ENCODE measurements at regions not wholly inside any gene's neighbourhood (a gene's known extent, or its start where the extent isn't known, plus 50 kb on each side); places are given as distances from the start of the nearest gene placed in this dataset.

GRCh38 chr9:734831-735511 is 106.5 kb upstream of the DMRT1 start:
- Histone ChIP-seq H3K36me3 (no peaks in the 10 kb centered on the region), H3K4me1 (no peaks in the 10 kb centered on the region), H3K27me3 (no peaks in the 10 kb centered on the region), H3K4me3 (ENCODE audit: low read depth, low read length) (no peak overlapping the region), H3K9me3 (no peaks in the 10 kb centered on the region)
- DNase-seq: no peak
- TF ChIP-seq CTCF (IDR thresholded peaks at IDR 0.05; ENCODE audit: low read depth, low read length): no peak

- no peaks in the 10 kb centered on the region for H3K27me3 ChIP-seq
- DNase-seq: no peak
- H3K36me3 ChIP-seq: no peaks in the 10 kb centered on the region
- TF ChIP-seq CTCF (IDR thresholded peaks at IDR 0.05; ENCODE audit: low read depth, low read length): no peak
- H3K9me3 ChIP-seq: no peaks in the 10 kb centered on the region
- no peak overlapping the region for H3K4me3 ChIP-seq (ENCODE audit: low read depth, low read length)
- H3K4me1 ChIP-seq: no peaks in the 10 kb centered on the region
Observed at GRCh38 chr9:737400-738120, 103.9 kb upstream of the DMRT1 start.

- H3K9me3 ChIP-seq: no peaks in the 10 kb centered on the region
- no peak overlapping the region for H3K4me3 ChIP-seq (ENCODE audit: low read depth, low read length)
- H3K36me3 ChIP-seq: no peaks in the 10 kb centered on the region
- DNase-seq: no peak
- H3K27me3 ChIP-seq: no peaks in the 10 kb centered on the region
- no peak for TF ChIP-seq CTCF (IDR thresholded peaks at IDR 0.05; ENCODE audit: low read depth, low read length)
- no peaks in the 10 kb centered on the region for H3K4me1 ChIP-seq
Observed at GRCh38 chr9:738209-738915, 103.1 kb upstream of the DMRT1 start.

- no peak for TF ChIP-seq CTCF (IDR thresholded peaks at IDR 0.05; ENCODE audit: low read depth, low read length)
- no peaks in the 10 kb centered on the region for H3K4me1 ChIP-seq
- DNase-seq: no peak
- H3K27me3 ChIP-seq: no peaks in the 10 kb centered on the region
- H3K4me3 ChIP-seq (ENCODE audit: low read depth, low read length): no peak overlapping the region
- H3K36me3 ChIP-seq: no peaks in the 10 kb centered on the region
- no peaks in the 10 kb centered on the region for H3K9me3 ChIP-seq
Observed at GRCh38 chr9:739362-739761, 102.1 kb upstream of the DMRT1 start.

- H3K27me3 ChIP-seq: no peaks in the 10 kb centered on the region
- H3K4me1 ChIP-seq: no peaks in the 10 kb centered on the region
- TF ChIP-seq CTCF (IDR thresholded peaks at IDR 0.05; ENCODE audit: low read depth, low read length): no peak
- H3K36me3 ChIP-seq: no peaks in the 10 kb centered on the region
- no peaks in the 10 kb centered on the region for H3K9me3 ChIP-seq
- no peak for DNase-seq
- H3K4me3 ChIP-seq (ENCODE audit: low read depth, low read length): no peak overlapping the region
Observed at GRCh38 chr9:740221-740620, 101.3 kb upstream of the DMRT1 start.

- no peak for DNase-seq
- H3K4me3 ChIP-seq (ENCODE audit: low read depth, low read length): no peak overlapping the region
- H3K27me3 ChIP-seq: no peaks in the 10 kb centered on the region
- no peaks in the 10 kb centered on the region for H3K9me3 ChIP-seq
- no peak for TF ChIP-seq CTCF (IDR thresholded peaks at IDR 0.05; ENCODE audit: low read depth, low read length)
- H3K4me1 ChIP-seq: no peaks in the 10 kb centered on the region
- H3K36me3 ChIP-seq: no peaks in the 10 kb centered on the region
Observed at GRCh38 chr9:742104-742503, 99.4 kb upstream of the DMRT1 start.
